ENCODE measurements at regions not wholly inside any gene's neighbourhood (a gene's known extent, or its start where the extent isn't known, plus 50 kb on each side); places are given as distances from the start of the nearest gene placed in this dataset.

- Histone ChIP-seq H3K4me3 (no peak overlapping the region), H3K4me1 (no peaks in the 10 kb centered on the region), H3K27me3 (no peaks in the 10 kb centered on the region), H3K36me3 (replicated peaks in 1 of 2; ENCODE audit: insufficient read depth in 1 of 2, low read depth in 2 of 2) (no peaks in the 10 kb centered on the region), H3K9me3 (no peaks in the 10 kb centered on the region), H3K27ac (no peak overlapping the region)
- 76 to 84% methylated on average over 5 of the region's 5 CpGs for WGBS, 2 donors
- no peak for DNase-seq
- TF ChIP-seq CTCF (IDR thresholded peaks at IDR 0.05), result no peak
- no peak for TF ChIP-seq POLR2A (IDR thresholded peaks at IDR 0.05)
- no peak for ATAC-seq
- intact Hi-C loops (cut with DNase I), result no loop called here
These were observed 248.3 kb downstream of the TRIB2 start for GRCh38 chr2:12964904-12965539.

- no peak overlapping the region for H3K4me3 ChIP-seq
- DNase-seq, result no peak
- no peaks in the 10 kb centered on the region for H3K9me3 ChIP-seq
- H3K4me1 ChIP-seq, result no peaks in the 10 kb centered on the region
- H3K27me3 ChIP-seq, result no peaks in the 10 kb centered on the region
- ATAC-seq, result no peak
- no peaks in the 10 kb centered on the region for H3K36me3 ChIP-seq (replicated peaks in 1 of 2; ENCODE audit: insufficient read depth in 1 of 2, low read depth in 2 of 2)
- TF ChIP-seq POLR2A (IDR thresholded peaks at IDR 0.05), result no peak
- TF ChIP-seq CTCF (IDR thresholded peaks at IDR 0.05), result no peak
- intact Hi-C loops (cut with DNase I), result no loop called here
- H3K27ac ChIP-seq, result no peak overlapping the region
These were observed 249.0 kb downstream of the TRIB2 start for GRCh38 chr2:12965540-12966269.

- Histone ChIP-seq H3K9me3 (no peaks in the 10 kb centered on the region), H3K27ac (no peak overlapping the region), H3K27me3 (no peaks in the 10 kb centered on the region), H3K4me1 (no peaks in the 10 kb centered on the region), H3K4me3 (no peak overlapping the region), H3K36me3 (replicated peaks in 1 of 2; ENCODE audit: insufficient read depth in 1 of 2, low read depth in 2 of 2) (no peaks in the 10 kb centered on the region)
- intact Hi-C loops (cut with DNase I), result no loop called here
- ATAC-seq (no peak), DNase-seq (no peak)
- WGBS, 2 donors, result 93 to 94% methylated on average over 1 of the region's 1 CpG
- TF ChIP-seq POLR2A (IDR thresholded peaks at IDR 0.05), result no peak
- no peak for TF ChIP-seq CTCF (IDR thresholded peaks at IDR 0.05)
These were observed 251.1 kb downstream of the TRIB2 start for GRCh38 chr2:12967804-12968203.

- 84 to 91% methylated on average over 3 of the region's 3 CpGs for WGBS, 2 donors
- H3K9me3 ChIP-seq, result no peaks in the 10 kb centered on the region
- ATAC-seq (no peak), DNase-seq (no peak)
- H3K27me3 ChIP-seq, result no peaks in the 10 kb centered on the region
- no peaks in the 10 kb centered on the region for H3K36me3 ChIP-seq (replicated peaks in 1 of 2; ENCODE audit: insufficient read depth in 1 of 2, low read depth in 2 of 2)
- TF ChIP-seq POLR2A (IDR thresholded peaks at IDR 0.05), result no peak
- no peak for TF ChIP-seq CTCF (IDR thresholded peaks at IDR 0.05)
- H3K4me1 ChIP-seq, result no peaks in the 10 kb centered on the region
- intact Hi-C loops (cut with DNase I), result no loop called here
- H3K4me3 ChIP-seq, result no peak overlapping the region
- no peak overlapping the region for H3K27ac ChIP-seq
These were observed 251.7 kb downstream of the TRIB2 start for GRCh38 chr2:12968399-12968798.

GRCh38 chr2:12970861-12971260 lies 254.1 kb downstream of the TRIB2 start:
- Histone ChIP-seq H3K36me3 (replicated peaks in 1 of 2; ENCODE audit: insufficient read depth in 1 of 2, low read depth in 2 of 2) (no peaks in the 10 kb centered on the region), H3K4me3 (no peak overlapping the region), H3K27me3 (no peaks in the 10 kb centered on the region), H3K9me3 (no peaks in the 10 kb centered on the region), H3K4me1 (no peaks in the 10 kb centered on the region), H3K27ac (no peak overlapping the region)
- intact Hi-C loops (cut with DNase I), result no loop called here
- TF ChIP-seq CTCF (IDR thresholded peaks at IDR 0.05) (no peak), POLR2A (IDR thresholded peaks at IDR 0.05) (no peak)
- DNase-seq (no peak), ATAC-seq (no peak)
- 65 to 72% methylated on average over 4 of the region's 4 CpGs for WGBS, 2 donors

Measured in body of pancreas (tissue), 4 donors.